ENCODE measurements at regions not wholly inside any gene's neighbourhood (a gene's known extent, or its start where the extent isn't known, plus 50 kb on each side); places are given as distances from the start of the nearest gene placed in this dataset.

GRCh38 chr2:61715506-61715905 is 138.4 kb downstream of the FAM161A start:
- H3K9ac ChIP-seq (ENCODE audit: insufficient read length) = no peak overlapping the region
- H3K27ac ChIP-seq = no peak overlapping the region
- TF ChIP-seq POLR2AphosphoS5 (IDR thresholded peaks at IDR 0.05; ENCODE audit: borderline replicate concordance, low read depth, low read length) (no peak), FOXP2 (optimal IDR thresholded peaks at IDR 0.05; ENCODE audit: control extremely low read depth, extremely low read length, insufficient read depth) (no peak), EZH2 (IDR thresholded peaks at IDR 0.05) (no peak)
- H3K36me3 ChIP-seq (ENCODE audit: insufficient read depth, low read length) = no peaks in the 10 kb centered on the region
- no peak for DNase-seq (ENCODE audit: low read depth, low spot score)
- H3K4me3 ChIP-seq = no peak overlapping the region
- H3K9me3 ChIP-seq (ENCODE audit: low read depth, low read length) = no peaks in the 10 kb centered on the region

- Histone ChIP-seq H3K27ac (no peak overlapping the region), H3K36me3 (ENCODE audit: insufficient read depth, low read length) (no peaks in the 10 kb centered on the region)
- TF ChIP-seq FOXP2 (optimal IDR thresholded peaks at IDR 0.05; ENCODE audit: control extremely low read depth, extremely low read length, insufficient read depth) = no peak
Measured at GRCh38 chr2:61714210-61714609, 139.7 kb downstream of the FAM161A start.

GRCh38 chr2:61713457-61713856 is 140.4 kb downstream of the FAM161A start:
- H3K9me3 ChIP-seq (ENCODE audit: low read depth, low read length) = no peaks in the 10 kb centered on the region
- TF ChIP-seq POLR2AphosphoS5 (IDR thresholded peaks at IDR 0.05; ENCODE audit: borderline replicate concordance, low read depth, low read length) = no peak
- no peak for TF ChIP-seq EZH2 (IDR thresholded peaks at IDR 0.05)
- no peak for TF ChIP-seq FOXP2 (optimal IDR thresholded peaks at IDR 0.05; ENCODE audit: control extremely low read depth, extremely low read length, insufficient read depth)
- H3K36me3 ChIP-seq (ENCODE audit: insufficient read depth, low read length) = no peaks in the 10 kb centered on the region
- no peak for DNase-seq (ENCODE audit: low read depth, low spot score)
- no peak overlapping the region for H3K4me3 ChIP-seq
- H3K27ac ChIP-seq = no peak overlapping the region
- no peak overlapping the region for H3K9ac ChIP-seq (ENCODE audit: insufficient read length)

More at GRCh38 chr2:61714210-61714609, 139.7 kb downstream of the FAM161A start:
- Histone ChIP-seq H3K9ac (ENCODE audit: insufficient read length) (no peak overlapping the region), H3K9me3 (ENCODE audit: low read depth, low read length) (no peaks in the 10 kb centered on the region), H3K4me3 (no peak overlapping the region)
- DNase-seq (ENCODE audit: low read depth, low spot score) = no peak

GRCh38 chr2:61712060-61712459 is 141.8 kb downstream of the FAM161A start:
- H3K27ac ChIP-seq = no peak overlapping the region
- no peak overlapping the region for H3K9ac ChIP-seq (ENCODE audit: insufficient read length)
- DNase-seq (ENCODE audit: low read depth, low spot score) = no peak
- H3K9me3 ChIP-seq (ENCODE audit: low read depth, low read length) = no peaks in the 10 kb centered on the region
- H3K36me3 ChIP-seq (ENCODE audit: insufficient read depth, low read length) = no peaks in the 10 kb centered on the region
- TF ChIP-seq EZH2 (IDR thresholded peaks at IDR 0.05) = no peak
- no peak for TF ChIP-seq POLR2AphosphoS5 (IDR thresholded peaks at IDR 0.05; ENCODE audit: borderline replicate concordance, low read depth, low read length)
- no peak for TF ChIP-seq FOXP2 (optimal IDR thresholded peaks at IDR 0.05; ENCODE audit: control extremely low read depth, extremely low read length, insufficient read depth)
- H3K4me3 ChIP-seq = no peak overlapping the region

- Histone ChIP-seq H3K36me3 (ENCODE audit: insufficient read depth, low read length) (no peaks in the 10 kb centered on the region), H3K4me3 (no peak overlapping the region), H3K27ac (no peak overlapping the region), H3K9ac (ENCODE audit: insufficient read length) (no peak overlapping the region), H3K9me3 (ENCODE audit: low read depth, low read length) (no peaks in the 10 kb centered on the region)
- DNase-seq (ENCODE audit: low read depth, low spot score) = no peak
- TF ChIP-seq FOXP2 (optimal IDR thresholded peaks at IDR 0.05; ENCODE audit: control extremely low read depth, extremely low read length, insufficient read depth) (no peak), EZH2 (IDR thresholded peaks at IDR 0.05) (no peak), POLR2AphosphoS5 (IDR thresholded peaks at IDR 0.05; ENCODE audit: borderline replicate concordance, low read depth, low read length) (no peak)
Measured at GRCh38 chr2:61710711-61711110, 143.1 kb downstream of the FAM161A start.

DNA sequence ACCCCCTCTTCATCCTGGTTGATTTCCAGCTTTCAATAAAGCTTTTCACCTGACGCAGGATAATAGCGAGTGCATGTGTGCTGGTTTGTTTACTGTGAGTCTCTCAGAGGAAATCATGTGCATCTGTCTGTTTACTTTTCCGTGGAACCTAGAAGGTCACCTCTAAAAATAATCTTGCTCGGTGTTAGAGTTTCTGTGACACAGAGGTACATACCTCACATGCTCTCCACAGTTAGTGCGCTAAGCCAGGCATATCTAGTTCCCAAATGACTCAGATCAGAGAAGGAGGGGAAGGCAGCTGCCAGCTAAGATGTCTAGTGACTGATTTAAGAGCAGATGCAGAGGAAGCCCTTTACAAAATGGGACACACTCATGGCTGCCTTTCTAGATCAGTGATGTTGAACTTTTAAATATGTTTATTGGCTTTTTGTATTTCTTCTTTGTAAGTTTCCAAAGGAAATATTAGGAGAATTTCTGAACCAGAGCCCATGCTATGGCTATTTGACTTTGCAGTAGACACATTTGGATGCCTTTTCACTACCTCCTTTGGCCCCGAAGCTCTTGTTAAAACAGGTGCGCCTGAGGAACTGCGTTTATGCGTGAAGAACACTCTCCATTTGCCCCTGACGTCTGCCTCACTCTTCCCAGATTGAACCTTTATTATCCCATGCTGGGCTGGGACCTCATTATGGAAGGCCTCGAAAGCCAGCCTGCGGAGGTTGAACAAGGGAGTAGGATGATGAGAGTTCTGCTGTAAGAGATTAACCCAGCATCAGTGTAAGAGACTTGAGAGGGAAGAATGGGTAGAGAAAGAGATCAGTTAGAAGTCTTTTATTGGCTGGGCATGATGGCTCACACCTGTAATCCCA is 145.6 kb downstream of the FAM161A start:
- no peak for TF ChIP-seq FOXP2 (optimal IDR thresholded peaks at IDR 0.05; ENCODE audit: control extremely low read depth, extremely low read length, insufficient read depth)
- no peak for TF ChIP-seq EZH2 (IDR thresholded peaks at IDR 0.05)
- no peak for TF ChIP-seq POLR2AphosphoS5 (IDR thresholded peaks at IDR 0.05; ENCODE audit: borderline replicate concordance, low read depth, low read length)
- no peak overlapping the region for H3K9ac ChIP-seq (ENCODE audit: insufficient read length)
- H3K27ac ChIP-seq = no peak overlapping the region
- no peak for DNase-seq (ENCODE audit: low read depth, low spot score)
- no peak overlapping the region for H3K4me3 ChIP-seq
- no peaks in the 10 kb centered on the region for H3K36me3 ChIP-seq (ENCODE audit: insufficient read depth, low read length)
- no peaks in the 10 kb centered on the region for H3K9me3 ChIP-seq (ENCODE audit: low read depth, low read length)

GRCh38 chr2:61705625-61706024 is 148.2 kb downstream of the FAM161A start:
- DNase-seq (ENCODE audit: low read depth, low spot score) = no peak
- no peaks in the 10 kb centered on the region for H3K9me3 ChIP-seq (ENCODE audit: low read depth, low read length)
- H3K4me3 ChIP-seq = no peak overlapping the region
- H3K9ac ChIP-seq (ENCODE audit: insufficient read length) = no peak overlapping the region
- no peaks in the 10 kb centered on the region for H3K36me3 ChIP-seq (ENCODE audit: insufficient read depth, low read length)
- H3K27ac ChIP-seq = no peak overlapping the region
- no peak for TF ChIP-seq FOXP2 (optimal IDR thresholded peaks at IDR 0.05; ENCODE audit: control extremely low read depth, extremely low read length, insufficient read depth)

DNA sequence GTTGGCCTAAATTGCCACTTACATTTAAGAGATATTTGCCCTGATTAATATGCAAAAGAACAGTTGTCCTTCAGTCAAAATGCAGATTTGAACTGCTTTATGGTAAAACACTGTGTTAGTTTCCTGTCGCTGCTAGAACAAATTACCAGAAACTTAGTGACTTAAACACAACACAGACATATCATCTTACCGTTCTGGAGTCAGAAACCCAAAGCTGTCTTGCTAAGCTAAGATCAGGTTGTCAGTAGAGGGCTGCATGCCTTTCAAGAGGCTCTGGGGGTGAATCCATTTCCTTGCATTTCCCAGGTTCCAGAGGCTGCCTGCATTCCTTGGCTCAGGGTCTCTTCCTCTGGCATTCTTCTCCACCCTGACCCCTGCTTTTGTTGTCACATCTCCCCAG is 149.5 kb downstream of the FAM161A start:
- Histone ChIP-seq H3K9me3 (ENCODE audit: low read depth, low read length) (no peaks in the 10 kb centered on the region), H3K36me3 (ENCODE audit: insufficient read depth, low read length) (no peaks in the 10 kb centered on the region), H3K27ac (no peak overlapping the region), H3K4me3 (no peak overlapping the region), H3K9ac (ENCODE audit: insufficient read length) (no peak overlapping the region)
- no peak for DNase-seq (ENCODE audit: low read depth, low spot score)
- TF ChIP-seq EZH2 (IDR thresholded peaks at IDR 0.05) (no peak), POLR2AphosphoS5 (IDR thresholded peaks at IDR 0.05; ENCODE audit: borderline replicate concordance, low read depth, low read length) (no peak), FOXP2 (optimal IDR thresholded peaks at IDR 0.05; ENCODE audit: control extremely low read depth, extremely low read length, insufficient read depth) (no peak)

DNA sequence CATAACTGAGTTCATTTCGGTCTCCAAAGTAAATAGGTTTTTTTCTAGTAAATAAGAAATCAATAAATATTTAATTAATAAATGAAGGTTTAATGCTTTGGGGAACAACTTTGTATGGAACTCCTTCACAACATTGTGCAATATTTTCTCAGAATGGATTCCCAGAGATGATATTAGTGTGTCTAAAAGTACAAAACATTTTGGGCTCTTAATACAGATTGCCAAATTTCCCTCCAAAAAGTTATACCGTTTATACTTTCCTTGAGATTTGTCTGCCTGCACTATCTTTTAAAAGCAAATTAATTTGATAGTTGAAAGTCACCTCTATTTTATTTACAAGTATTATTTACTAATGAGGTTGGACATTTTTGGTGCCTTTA is 151.8 kb downstream of the FAM161A start:
- Histone ChIP-seq H3K4me3 (no peak overlapping the region), H3K36me3 (ENCODE audit: insufficient read depth, low read length) (no peaks in the 10 kb centered on the region), H3K9me3 (ENCODE audit: low read depth, low read length) (no peaks in the 10 kb centered on the region), H3K27ac (no peak overlapping the region), H3K9ac (ENCODE audit: insufficient read length) (no peak overlapping the region)
- no peak for DNase-seq (ENCODE audit: low read depth, low spot score)
- TF ChIP-seq FOXP2 (optimal IDR thresholded peaks at IDR 0.05; ENCODE audit: control extremely low read depth, extremely low read length, insufficient read depth) = no peak
- TF ChIP-seq EZH2 (IDR thresholded peaks at IDR 0.05) = no peak
- no peak for TF ChIP-seq POLR2AphosphoS5 (IDR thresholded peaks at IDR 0.05; ENCODE audit: borderline replicate concordance, low read depth, low read length)
